ENCODE measurements at regions not wholly inside any gene's neighbourhood (a gene's known extent, or its start where the extent isn't known, plus 50 kb on each side); places are given as distances from the start of the nearest gene placed in this dataset.

GRCh38 chr9:3716415-3716814, 190.6 kb upstream of the RFX3 start:
- TF ChIP-seq, protein P1, sequence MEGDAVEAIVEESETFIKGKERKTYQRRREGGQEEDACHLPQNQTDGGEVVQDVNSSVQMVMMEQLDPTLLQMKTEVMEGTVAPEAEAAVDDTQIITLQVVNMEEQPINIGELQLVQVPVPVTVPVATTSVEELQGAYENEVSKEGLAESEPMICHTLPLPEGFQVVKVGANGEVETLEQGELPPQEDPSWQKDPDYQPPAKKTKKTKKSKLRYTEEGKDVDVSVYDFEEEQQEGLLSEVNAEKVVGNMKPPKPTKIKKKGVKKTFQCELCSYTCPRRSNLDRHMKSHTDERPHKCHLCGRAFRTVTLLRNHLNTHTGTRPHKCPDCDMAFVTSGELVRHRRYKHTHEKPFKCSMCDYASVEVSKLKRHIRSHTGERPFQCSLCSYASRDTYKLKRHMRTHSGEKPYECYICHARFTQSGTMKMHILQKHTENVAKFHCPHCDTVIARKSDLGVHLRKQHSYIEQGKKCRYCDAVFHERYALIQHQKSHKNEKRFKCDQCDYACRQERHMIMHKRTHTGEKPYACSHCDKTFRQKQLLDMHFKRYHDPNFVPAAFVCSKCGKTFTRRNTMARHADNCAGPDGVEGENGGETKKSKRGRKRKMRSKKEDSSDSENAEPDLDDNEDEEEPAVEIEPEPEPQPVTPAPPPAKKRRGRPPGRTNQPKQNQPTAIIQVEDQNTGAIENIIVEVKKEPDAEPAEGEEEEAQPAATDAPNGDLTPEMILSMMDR (IDR thresholded peaks at IDR 0.05; ENCODE audit: low read depth, low read length), result no peak
- TF ChIP-seq EZH2phosphoT487 (IDR thresholded peaks at IDR 0.05; ENCODE audit: low read depth), result no peak
